HEK293T (cell line): ENCODE measurements at regions not wholly inside any gene's neighbourhood (a gene's known extent, or its start where the extent isn't known, plus 50 kb on each side); places are given as distances from the start of the nearest gene placed in this dataset.

Experiments
- FOXA1 ChIP-seq: fragments of 450-650 bp; IDR thresholded peaks from 2 replicates; pipeline ENCODE4 v1.6.1; 2016; ENCODE audit warnings: mild to moderate bottlenecking
- FOXK2 ChIP-seq: fragments of 450-650 bp; IDR thresholded peaks from 2 replicates; pipeline ENCODE4 v1.6.1; 2016; ENCODE audit warnings: mild to moderate bottlenecking
- FOXM1 ChIP-seq: fragments of 450-650 bp; IDR thresholded peaks from 2 replicates; pipeline ENCODE4 v1.6.1; 2017; ENCODE audit warnings: mild to moderate bottlenecking, borderline replicate concordance
- SP1 ChIP-seq: fragments of 450-650 bp; IDR thresholded peaks from 2 replicates; pipeline ENCODE4 v1.6.1; 2017
- ZNF384 ChIP-seq: fragments of 450-650 bp; IDR thresholded peaks from 2 replicates; pipeline ENCODE4 v1.6.1; 2016

- TF ChIP-seq FOXA1 = no peak
- no peak for TF ChIP-seq ZNF384
- TF ChIP-seq FOXM1 = no peak
- no peak for TF ChIP-seq SP1
- TF ChIP-seq FOXK2 = no peak
These were observed 475.1 kb downstream of the DMRTA1 start for GRCh38 chr9:22921742-22922141.
